IMR-90 (cell line): ENCODE measurements at regions not wholly inside any gene's neighbourhood (a gene's known extent, or its start where the extent isn't known, plus 50 kb on each side); places are given as distances from the start of the nearest gene placed in this dataset.

Experiments
- CTCF ChIP-seq: conservative IDR thresholded peaks from 2 replicates; pipeline ENCODE4 v1.5.1; 2012; ENCODE audit warnings: mild to moderate bottlenecking, low read depth, low read length, improper control_type of control experiment
- ELK1 ChIP-seq: fragments of 150-350 bp; IDR thresholded peaks from 2 replicates; pipeline ENCODE4 v1.6.1; 2016; ENCODE audit warnings: low read depth, mild to moderate bottlenecking, low read length, moderate library complexity, borderline replicate concordance
- POLR2A ChIP-seq: IDR thresholded peaks from 2 replicates; pipeline ENCODE4 v1.6.1; 2012; ENCODE audit warnings: mild to moderate bottlenecking, low read depth, low read length
- RAD21 ChIP-seq: IDR thresholded peaks from 2 replicates; pipeline ENCODE4 v1.6.1; 2012; ENCODE audit warnings: low read length, improper control_type of control experiment
- RCOR1 ChIP-seq: IDR thresholded peaks from 2 replicates; pipeline ENCODE4 v1.6.1; 2012; ENCODE audit warnings: mild to moderate bottlenecking, low read length, improper control_type of control experiment; ENCODE audit not compliant: insufficient replicate concordance
- RFX5 ChIP-seq: IDR thresholded peaks from 2 replicates; pipeline ENCODE4 v1.8.0; 2012; ENCODE audit warnings: low read depth, mild to moderate bottlenecking, low read length, moderate library complexity
- SMC3 ChIP-seq: fragments of 150-350 bp; IDR thresholded peaks from 2 replicates; pipeline ENCODE4 v1.6.1; 2016; ENCODE audit warnings: low read depth, mild to moderate bottlenecking, antibody characterized with exemption, low read length, moderate library complexity

DNA sequence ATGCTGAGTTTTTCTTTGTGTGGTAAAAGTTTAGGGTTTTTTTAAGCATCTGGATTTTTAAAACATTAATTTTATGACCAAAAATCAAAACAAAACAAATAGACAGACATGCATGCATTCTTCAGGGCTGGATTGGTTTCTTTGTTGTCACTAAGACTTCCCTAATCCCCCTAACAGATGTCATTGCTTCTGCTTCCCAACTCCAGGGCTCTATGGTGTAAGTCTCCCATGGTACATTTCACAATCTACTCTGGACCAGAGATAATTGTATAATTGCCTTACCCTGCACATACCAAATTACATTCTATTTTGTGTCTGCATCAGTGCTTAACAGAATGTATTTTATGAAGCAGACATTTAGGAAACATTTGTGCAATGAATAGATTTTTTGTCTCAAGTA lies 529.1 kb upstream of the SMIM31 start:
- TF ChIP-seq CTCF, result no peak
- TF ChIP-seq POLR2A, result no peak
- TF ChIP-seq RAD21, result no peak
- no peak for TF ChIP-seq RFX5
- no peak for TF ChIP-seq SMC3
- no peak for TF ChIP-seq ELK1
- no peak for TF ChIP-seq RCOR1
